ENCODE measurements at regions not wholly inside any gene's neighbourhood (a gene's known extent, or its start where the extent isn't known, plus 50 kb on each side); places are given as distances from the start of the nearest gene placed in this dataset.

GRCh38 chr2:194999771-195000170 is 657.3 kb upstream of the SLC39A10 start:
- DNase-seq (ENCODE audit: low read depth): no peak
- TF ChIP-seq CTCF (conservative IDR thresholded peaks at IDR 0.05; ENCODE audit: low read depth, low read length): no peak
- no peak overlapping the region for H3K4me3 ChIP-seq (ENCODE audit: low read depth, low read length)

- no peak for TF ChIP-seq CTCF (conservative IDR thresholded peaks at IDR 0.05; ENCODE audit: low read depth, low read length)
- no peak overlapping the region for H3K4me3 ChIP-seq (ENCODE audit: low read depth, low read length)
- no peak for DNase-seq (ENCODE audit: low read depth)
These were observed 664.4 kb upstream of the SLC39A10 start for GRCh38 chr2:194992648-194993047.

- TF ChIP-seq CTCF (conservative IDR thresholded peaks at IDR 0.05; ENCODE audit: low read depth, low read length): no peak
- H3K4me3 ChIP-seq (ENCODE audit: low read depth, low read length): no peak overlapping the region
- DNase-seq (ENCODE audit: low read depth): no peak
These were observed 671.8 kb upstream of the SLC39A10 start for GRCh38 chr2:194985258-194985657.

GRCh38 chr2:194962254-194962653 is 694.8 kb upstream of the SLC39A10 start:
- DNase-seq (ENCODE audit: low read depth): no peak
- no peak for TF ChIP-seq CTCF (conservative IDR thresholded peaks at IDR 0.05; ENCODE audit: low read depth, low read length)
- H3K4me3 ChIP-seq (ENCODE audit: low read depth, low read length): no peak overlapping the region

- TF ChIP-seq CTCF (conservative IDR thresholded peaks at IDR 0.05; ENCODE audit: low read depth, low read length): no peak
- DNase-seq (ENCODE audit: low read depth): no peak
- no peak overlapping the region for H3K4me3 ChIP-seq (ENCODE audit: low read depth, low read length)
These were observed 702.8 kb upstream of the SLC39A10 start for GRCh38 chr2:194954218-194954617.

- no peak for DNase-seq (ENCODE audit: low read depth)
- H3K4me3 ChIP-seq (ENCODE audit: low read depth, low read length): no peak overlapping the region
- no peak for TF ChIP-seq CTCF (conservative IDR thresholded peaks at IDR 0.05; ENCODE audit: low read depth, low read length)
These were observed 710.2 kb upstream of the SLC39A10 start for GRCh38 chr2:194946826-194947225.

- no peak for DNase-seq (ENCODE audit: low read depth)
- TF ChIP-seq CTCF (conservative IDR thresholded peaks at IDR 0.05; ENCODE audit: low read depth, low read length): no peak
- no peak overlapping the region for H3K4me3 ChIP-seq (ENCODE audit: low read depth, low read length)
These were observed 719.0 kb upstream of the SLC39A10 start for GRCh38 chr2:194938066-194938465.

Measured in choroid plexus epithelial cell (primary cell).